ENCODE measurements at regions not wholly inside any gene's neighbourhood (a gene's known extent, or its start where the extent isn't known, plus 50 kb on each side); places are given as distances from the start of the nearest gene placed in this dataset.
"Not testable (repeated sequence)": the region's sequence is repeated elsewhere in the genome, so short reads cannot be mapped to it uniquely, and the experiment has no call there.

- TF ChIP-seq ONECUT2 (CRISPR knock-in tag; IDR thresholded peaks at IDR 0.05); POLR2A (IDR thresholded peaks at IDR 0.05; ENCODE audit: insufficient read depth in 1 of 2, low read depth in 2 of 2, low read length in 2 of 2); SMAD3 (CRISPR knock-in tag; IDR thresholded peaks at IDR 0.05); ZNF75D (CRISPR knock-in tag; IDR thresholded peaks at IDR 0.05; ENCODE audit: borderline replicate concordance); PATZ1 (CRISPR knock-in tag; IDR thresholded peaks at IDR 0.05); SMC3 (IDR thresholded peaks at IDR 0.05; ENCODE audit: low read length); RFX5 (IDR thresholded peaks at IDR 0.05; ENCODE audit: low read depth, low read length); ZBTB43 (CRISPR knock-in tag; conservative IDR thresholded peaks at IDR 0.05); ZNF275 (CRISPR knock-in tag; IDR thresholded peaks at IDR 0.05; ENCODE audit: borderline replicate concordance); RERE (CRISPR knock-in tag; IDR thresholded peaks at IDR 0.05; ENCODE audit: low read depth); REST (IDR thresholded peaks at IDR 0.05; ENCODE audit: borderline replicate concordance in 1 of 2, low read depth in 1 of 2, low read length in 2 of 2); PRDM4 (CRISPR knock-in tag; IDR thresholded peaks at IDR 0.05; ENCODE audit: borderline replicate concordance); EP300 (IDR thresholded peaks at IDR 0.05; ENCODE audit: low read depth in 2 of 2, low read length in 2 of 2); EP300 (CRISPR knock-in tag; IDR thresholded peaks at IDR 0.05; ENCODE audit: borderline replicate concordance): not testable (repeated sequence)
Observed at GRCh38 chr2:87334888-87335287, 313.2 kb upstream of the PLGLB1 start.
